Type B pancreatic cell (in vitro differentiated cells): ENCODE measurements at regions not wholly inside any gene's neighbourhood (a gene's known extent, or its start where the extent isn't known, plus 50 kb on each side); places are given as distances from the start of the nearest gene placed in this dataset.
A peak's percentile ranks its signal among the peaks of the same experiment; 100 is the strongest.

Experiments used
- DNase-seq: peaks from one replicate; pipeline ENCODE4 v3.0.0; 2021; ENCODE audit warnings: mixed read lengths; ENCODE audit not compliant: unreplicated experiment; ENCODE audit errors: extremely low spot score
- H3K27ac Mint-ChIP-seq: 2 replicates; pipeline ENCODE4 v1.8.0; 2021; ENCODE audit warnings: mild to moderate bottlenecking, mixed read lengths
- H3K27me3 Mint-ChIP-seq: 2 replicates; pipeline ENCODE4 v1.8.0; 2021; ENCODE audit warnings: mixed read lengths
- H3K36me3 Mint-ChIP-seq: 2 replicates; pipeline ENCODE4 v1.8.0; 2021; ENCODE audit warnings: mixed read lengths
- H3K4me1 Mint-ChIP-seq: one replicate; pipeline ENCODE4 v1.8.0; 2021; ENCODE audit warnings: mixed read lengths; ENCODE audit not compliant: unreplicated experiment
- H3K4me3 Mint-ChIP-seq: 2 replicates; pipeline ENCODE4 v1.8.0; 2021; ENCODE audit warnings: mild to moderate bottlenecking, mixed read lengths
- H3K9me3 Mint-ChIP-seq: 2 replicates; pipeline ENCODE4 v1.8.0; 2021; ENCODE audit warnings: mixed read lengths
- TF ChIP-seq, protein P1 (sequence below): fragments of 200-600 bp; sonication (generic); conservative IDR thresholded peaks from 2 replicates; pipeline ENCODE4 v1.5.0; 2021; ENCODE audit warnings: antibody characterized with exemption, mild to moderate bottlenecking

DNA sequence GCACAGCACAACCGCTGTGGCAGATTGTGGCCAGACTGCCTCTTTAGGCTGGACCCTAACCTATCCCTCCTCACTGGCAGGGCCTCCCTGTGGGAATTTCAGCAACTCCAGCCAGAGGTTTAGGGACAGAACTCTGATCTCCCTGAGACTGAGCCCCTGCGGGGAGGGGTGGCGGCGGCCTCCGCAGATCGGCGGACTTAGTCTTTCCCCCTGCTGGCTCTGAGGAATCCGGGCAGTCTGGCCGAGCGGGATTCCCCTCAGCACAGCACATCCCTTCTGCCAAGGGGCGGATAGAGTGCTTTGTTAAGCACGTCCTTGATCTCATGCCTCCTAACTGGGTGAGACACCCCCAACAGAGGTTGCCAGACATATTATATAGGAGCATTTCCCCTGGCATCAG, 224.2 kb upstream of the NPY start:
- H3K9me3 Mint-ChIP-seq: peaks cover 5% of the 10 kb centered on the region
- H3K4me1 Mint-ChIP-seq: no peaks in the 10 kb centered on the region
- H3K4me3 Mint-ChIP-seq: no peak overlapping the region
- H3K27me3 Mint-ChIP-seq: peaks cover 5% of the 10 kb centered on the region
- TF ChIP-seq, protein P1, sequence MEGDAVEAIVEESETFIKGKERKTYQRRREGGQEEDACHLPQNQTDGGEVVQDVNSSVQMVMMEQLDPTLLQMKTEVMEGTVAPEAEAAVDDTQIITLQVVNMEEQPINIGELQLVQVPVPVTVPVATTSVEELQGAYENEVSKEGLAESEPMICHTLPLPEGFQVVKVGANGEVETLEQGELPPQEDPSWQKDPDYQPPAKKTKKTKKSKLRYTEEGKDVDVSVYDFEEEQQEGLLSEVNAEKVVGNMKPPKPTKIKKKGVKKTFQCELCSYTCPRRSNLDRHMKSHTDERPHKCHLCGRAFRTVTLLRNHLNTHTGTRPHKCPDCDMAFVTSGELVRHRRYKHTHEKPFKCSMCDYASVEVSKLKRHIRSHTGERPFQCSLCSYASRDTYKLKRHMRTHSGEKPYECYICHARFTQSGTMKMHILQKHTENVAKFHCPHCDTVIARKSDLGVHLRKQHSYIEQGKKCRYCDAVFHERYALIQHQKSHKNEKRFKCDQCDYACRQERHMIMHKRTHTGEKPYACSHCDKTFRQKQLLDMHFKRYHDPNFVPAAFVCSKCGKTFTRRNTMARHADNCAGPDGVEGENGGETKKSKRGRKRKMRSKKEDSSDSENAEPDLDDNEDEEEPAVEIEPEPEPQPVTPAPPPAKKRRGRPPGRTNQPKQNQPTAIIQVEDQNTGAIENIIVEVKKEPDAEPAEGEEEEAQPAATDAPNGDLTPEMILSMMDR: no peak
- H3K27ac Mint-ChIP-seq: peak overlapping the region; percentile 18
- no peak for DNase-seq
- H3K36me3 Mint-ChIP-seq: no peaks in the 10 kb centered on the region

DNA sequence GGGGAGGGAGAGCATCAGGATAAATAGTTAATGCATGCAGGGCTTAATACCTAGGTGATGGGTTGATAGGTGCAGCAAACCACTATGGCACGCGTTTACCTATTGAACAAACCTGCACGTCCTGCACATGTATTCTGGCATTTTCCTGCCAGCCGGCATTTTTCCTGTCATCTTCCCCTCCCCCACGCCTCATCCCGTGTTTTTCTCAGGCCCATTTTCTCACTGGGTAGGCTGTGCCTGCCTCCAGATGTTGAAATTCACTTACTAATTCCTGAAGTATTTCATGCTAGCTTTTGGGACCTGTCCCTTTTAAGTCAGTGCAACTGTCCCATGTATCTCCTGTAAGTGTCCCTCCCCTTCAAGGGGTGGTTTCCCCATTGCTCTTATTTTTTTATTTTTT, 220.3 kb upstream of the NPY start:
- TF ChIP-seq, protein P1: no peak
- H3K4me1 Mint-ChIP-seq: no peaks in the 10 kb centered on the region
- no peaks in the 10 kb centered on the region for H3K36me3 Mint-ChIP-seq
- no peak overlapping the region for H3K4me3 Mint-ChIP-seq
- H3K9me3 Mint-ChIP-seq: peaks cover 5% of the 10 kb centered on the region
- no peaks in the 10 kb centered on the region for H3K27me3 Mint-ChIP-seq
- no peak overlapping the region for H3K27ac Mint-ChIP-seq
- no peak for DNase-seq

DNA sequence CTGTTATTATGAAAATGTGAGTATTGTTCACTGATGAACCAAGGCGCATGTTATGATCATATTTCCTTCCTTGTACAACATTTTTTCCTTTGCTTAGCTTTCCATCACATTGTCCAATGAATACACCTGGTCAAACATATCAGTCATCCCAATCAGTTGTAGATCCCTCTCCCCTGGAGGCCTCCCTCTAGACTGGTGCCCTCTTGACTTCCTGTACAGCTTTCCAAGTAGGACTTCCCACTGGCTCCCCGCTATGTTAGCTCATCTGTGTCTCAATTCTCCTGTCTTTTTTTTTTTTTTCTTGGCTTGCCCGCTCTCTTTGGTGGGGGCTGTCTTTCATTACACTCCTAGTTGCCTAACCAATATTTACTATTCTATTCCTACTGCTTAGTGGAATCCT, 214.2 kb upstream of the NPY start:
- H3K36me3 Mint-ChIP-seq: no peaks in the 10 kb centered on the region
- no peaks in the 10 kb centered on the region for H3K27me3 Mint-ChIP-seq

DNA sequence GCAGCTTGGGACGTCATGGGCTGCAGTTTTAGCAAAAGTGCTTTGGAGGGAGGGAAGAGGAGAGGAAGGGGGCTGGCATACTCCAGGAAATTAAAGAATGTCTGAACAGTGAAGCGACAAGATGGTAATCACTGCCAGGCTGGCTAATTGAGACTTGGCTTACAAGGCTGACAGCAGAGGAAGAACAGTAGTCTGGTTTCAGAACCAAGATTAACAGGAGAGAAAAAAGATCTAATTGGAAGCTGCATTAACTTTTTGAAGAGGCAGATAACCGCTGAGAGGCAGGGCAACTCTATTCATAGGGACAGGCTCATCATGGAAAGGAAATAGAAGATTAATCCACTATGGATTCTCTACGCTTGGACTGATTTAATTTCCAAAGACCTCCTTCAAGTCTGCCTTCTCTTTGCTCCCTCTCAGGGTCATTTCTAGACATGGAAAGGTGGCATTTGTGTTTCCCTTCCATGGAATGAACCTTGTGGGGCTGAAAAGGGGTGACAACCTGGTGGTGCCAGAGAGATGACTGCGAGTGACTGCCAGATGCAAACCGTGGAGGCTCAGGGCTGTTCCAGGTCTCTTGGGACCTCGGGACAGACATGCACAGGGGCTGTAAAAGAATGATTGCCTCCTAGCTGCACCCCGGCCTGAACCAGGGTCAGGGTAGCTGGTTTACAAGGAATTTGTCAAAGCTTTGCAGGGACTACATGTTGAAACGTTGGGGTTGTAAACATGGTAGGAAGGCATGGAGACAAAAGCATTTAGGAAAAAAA, 210.2 kb upstream of the NPY start:
- no peaks in the 10 kb centered on the region for H3K9me3 Mint-ChIP-seq
- no peak overlapping the region for H3K27ac Mint-ChIP-seq
- no peak overlapping the region for H3K4me3 Mint-ChIP-seq
- H3K27me3 Mint-ChIP-seq: no peaks in the 10 kb centered on the region
- peaks cover 3% of the 10 kb centered on the region for H3K4me1 Mint-ChIP-seq
- no peak for DNase-seq
- H3K36me3 Mint-ChIP-seq: no peaks in the 10 kb centered on the region
- TF ChIP-seq, protein P1: no peak

More for the DNA sequence above, 214.2 kb upstream of the NPY start:
- no peaks in the 10 kb centered on the region for H3K4me1 Mint-ChIP-seq
- no peak overlapping the region for H3K4me3 Mint-ChIP-seq
- DNase-seq: no peak
- H3K27ac Mint-ChIP-seq: no peak overlapping the region
- TF ChIP-seq, protein P1: no peak
- H3K9me3 Mint-ChIP-seq: no peaks in the 10 kb centered on the region

DNA sequence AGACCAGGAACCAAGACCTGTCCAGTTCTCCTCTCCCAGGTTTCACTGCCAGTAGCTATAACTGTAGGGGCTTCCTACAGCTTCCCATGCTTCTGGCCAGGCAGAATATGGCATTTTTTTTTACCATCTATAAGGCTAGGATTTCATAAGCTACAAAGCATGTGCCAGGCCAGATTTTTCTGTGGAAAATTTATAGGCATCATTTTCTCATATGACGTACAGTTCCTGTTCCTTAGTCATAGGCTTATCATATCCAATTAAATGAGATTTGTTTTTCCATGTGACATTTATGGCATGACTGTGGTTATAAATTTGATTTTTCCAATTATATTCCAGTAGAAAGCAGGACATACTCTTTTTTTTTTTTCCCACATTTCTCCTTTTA, 208.6 kb upstream of the NPY start:
- H3K4me3 Mint-ChIP-seq: no peak overlapping the region
- peaks cover 4% of the 10 kb centered on the region for H3K9me3 Mint-ChIP-seq
- peaks cover 3% of the 10 kb centered on the region for H3K4me1 Mint-ChIP-seq
- no peak for DNase-seq
- peak overlapping the region; percentile 30 for H3K27ac Mint-ChIP-seq
- no peaks in the 10 kb centered on the region for H3K27me3 Mint-ChIP-seq
- TF ChIP-seq, protein P1: no peak
- H3K36me3 Mint-ChIP-seq: no peaks in the 10 kb centered on the region
